Uterus (tissue), 3 donors: ENCODE measurements at regions not wholly inside any gene's neighbourhood (a gene's known extent, or its start where the extent isn't known, plus 50 kb on each side); places are given as distances from the start of the nearest gene placed in this dataset.

Experiments used
- DNase-seq, 2 donors: peaks; one replicate each; pipeline ENCODE4 v3.0.0-alpha.2; 2019 to 2020
- H3K27ac ChIP-seq, 2 donors: fragments of 200-600 bp; sonication (generic); 1 replicate in 1 of 2; 2 replicates in 1 of 2; pipeline ENCODE4 v1.5.1; 2016 to 2018
- H3K27me3 ChIP-seq, 2 donors: fragments of 200-600 bp; sonication (generic); one replicate each; pipeline ENCODE4 v1.5.1; 2018 to 2019; ENCODE audit warnings: control low read depth in 1 of 2
- H3K36me3 ChIP-seq, 2 donors: fragments of 200-600 bp; sonication (generic); one replicate each; pipeline ENCODE4 v1.5.1; 2019; ENCODE audit warnings: control low read depth in 1 of 2
- H3K4me1 ChIP-seq, 2 donors: fragments of 200-600 bp; sonication (generic); one replicate each; pipeline ENCODE4 v1.5.1; 2018 to 2019; ENCODE audit warnings: control low read depth in 1 of 2
- H3K4me3 ChIP-seq, 2 donors: fragments of 200-600 bp; sonication (generic); 1 replicate in 1 of 2; 2 replicates in 1 of 2; pipeline ENCODE4 v1.5.1; 2018 to 2019; ENCODE audit warnings: mild to moderate bottlenecking in 1 of 2
- H3K9me3 ChIP-seq, 2 donors: fragments of 200-600 bp; sonication (generic); one replicate each; pipeline ENCODE4 v1.5.1; 2019; ENCODE audit warnings: control low read depth in 1 of 2
- CTCF ChIP-seq, 4 experiments: fragments of 200-600 bp in 2 of 4; fragments of 450-650 bp in 2 of 4; sonication (generic) in 2 of 4; IDR thresholded peaks; one replicate each; pipeline ENCODE4 v1.5.1; 2016 to 2019; ENCODE audit warnings: antibody characterized with exemption in 4 of 4, mild to moderate bottlenecking in 2 of 4, moderate library complexity in 1 of 4
- POLR2A ChIP-seq, 2 donors: fragments of 450-650 bp; IDR thresholded peaks; one replicate each; pipeline ENCODE4 v1.6.1; 2016; ENCODE audit warnings: antibody characterized with exemption in 2 of 2, mild to moderate bottlenecking in 1 of 2, moderate library complexity in 1 of 2
- intact Hi-C: fragments of 100-400 bp; cut with DNase I; formaldehyde crosslinking; loops from one replicate; pipeline ENCODE4 v1.15.1; 2023; ENCODE audit warnings: low total_unique reads
- donor health status: DM: yes; HTN: yes; CAD: no.

DNA sequence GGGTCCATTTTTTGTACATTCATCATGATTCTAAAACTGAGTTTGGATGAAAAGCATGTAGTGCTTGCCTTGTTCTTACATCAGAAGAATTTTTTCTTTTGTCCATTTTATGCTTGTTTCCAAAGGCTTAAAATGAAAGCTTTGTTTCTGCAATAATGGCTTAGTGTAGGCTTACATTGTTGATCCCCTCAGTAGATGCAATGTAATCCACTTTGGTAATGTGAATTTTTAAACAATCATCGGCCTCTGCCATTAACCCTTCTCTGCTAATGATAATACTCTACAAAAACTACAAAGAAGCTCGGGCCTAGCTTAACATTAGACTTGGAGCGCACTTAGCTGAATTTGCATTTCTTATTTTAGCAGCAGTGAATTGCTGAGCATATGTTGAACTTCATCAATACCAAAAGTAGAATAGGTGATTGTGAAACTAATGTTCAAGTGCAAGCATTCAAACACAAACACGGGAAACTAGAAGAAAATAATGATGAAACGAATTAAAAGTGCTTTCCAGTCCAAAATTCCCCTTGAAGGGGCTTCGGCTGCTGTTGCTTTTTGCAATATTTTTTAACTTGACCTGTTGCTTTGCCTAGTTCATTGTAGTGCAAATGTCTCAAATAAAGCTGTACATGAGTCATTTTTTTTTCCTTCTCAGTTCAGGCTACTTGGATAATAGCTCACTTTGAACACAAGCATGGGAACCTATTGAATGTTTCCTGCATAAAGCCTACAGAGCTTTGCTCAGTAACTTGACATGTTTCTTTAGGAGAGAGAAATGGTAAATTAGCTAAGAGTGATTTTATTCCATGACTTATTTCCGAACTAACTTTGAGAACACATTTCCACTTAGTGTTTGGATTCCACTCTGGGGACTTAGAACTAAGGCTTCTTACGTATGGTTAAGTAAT, 66.5 kb downstream of the SLIT2 start:
- Histone ChIP-seq H3K27ac (peak overlapping the region in 1 of 2 donors; percentile 34), H3K27me3 (no peaks in the 10 kb centered on the region), H3K4me3 (no peak overlapping the region), H3K9me3 (no peaks in the 10 kb centered on the region), H3K36me3 (no peaks in the 10 kb centered on the region), H3K4me1 (peaks cover 0 to 5% of the 10 kb centered on the region in 2 donors)
- TF ChIP-seq CTCF (IDR thresholded peaks at IDR 0.05): no peak
- no peak for TF ChIP-seq POLR2A (IDR thresholded peaks at IDR 0.05)
- no peak for DNase-seq
- intact Hi-C loops: no loop called here

GRCh38 chr4:20318909-20319277, 67.2 kb downstream of the SLIT2 start:
- no peak overlapping the region for H3K4me3 ChIP-seq
- TF ChIP-seq POLR2A (IDR thresholded peaks at IDR 0.05) (no peak), CTCF (IDR thresholded peaks at IDR 0.05) (no peak)
- no peak overlapping the region for H3K27ac ChIP-seq
- peaks cover 0 to 5% of the 10 kb centered on the region in 2 donors for H3K4me1 ChIP-seq
- H3K9me3 ChIP-seq: no peaks in the 10 kb centered on the region
- no peaks in the 10 kb centered on the region for H3K36me3 ChIP-seq
- no peaks in the 10 kb centered on the region for H3K27me3 ChIP-seq
- intact Hi-C loops: no loop called here
- DNase-seq: no peak

DNA sequence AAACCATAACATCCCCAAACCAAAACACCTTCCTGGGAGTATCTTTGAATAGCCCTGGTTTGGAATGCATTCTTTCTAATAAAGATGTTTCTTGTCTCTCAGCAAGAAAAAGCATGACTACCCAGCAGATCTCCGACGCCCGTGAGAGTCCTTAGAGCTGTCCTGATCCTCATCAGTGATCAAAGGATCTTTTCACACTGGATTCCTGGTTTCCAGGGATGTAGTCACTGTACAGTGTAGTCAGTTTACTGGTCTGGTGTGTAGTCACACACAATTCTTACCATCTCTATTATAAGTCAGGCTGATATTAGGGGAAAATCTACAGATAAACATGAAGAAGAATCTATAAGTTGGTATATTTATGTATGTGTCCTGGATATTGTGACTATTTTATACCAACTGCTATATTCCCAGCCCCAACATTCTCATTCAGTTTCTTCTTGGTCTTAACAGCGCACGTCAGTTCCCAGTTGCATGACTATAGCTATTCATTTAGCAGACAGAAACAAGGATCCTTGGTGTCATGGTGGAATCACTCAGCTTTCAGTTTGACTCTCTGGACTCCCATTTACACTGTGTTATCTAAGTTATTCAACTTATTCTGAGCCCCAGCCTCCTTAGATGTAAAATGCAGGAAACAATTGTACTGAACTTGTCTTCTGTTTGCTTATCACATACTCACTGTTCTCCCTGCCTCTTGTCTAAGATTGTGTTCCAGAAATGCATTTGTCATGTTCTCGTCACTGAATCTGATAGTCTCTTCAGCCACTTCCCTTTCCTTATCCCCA, 68.3 kb downstream of the SLIT2 start:
- Histone ChIP-seq H3K27me3 (no peaks in the 10 kb centered on the region), H3K4me3 (no peak overlapping the region), H3K36me3 (no peaks in the 10 kb centered on the region), H3K4me1 (peaks cover 0 to 2% of the 10 kb centered on the region in 2 donors), H3K27ac (no peak overlapping the region), H3K9me3 (no peaks in the 10 kb centered on the region)
- DNase-seq: no peak
- TF ChIP-seq CTCF (IDR thresholded peaks at IDR 0.05) (no peak), POLR2A (IDR thresholded peaks at IDR 0.05) (no peak)
- intact Hi-C loops: no loop called here

DNA sequence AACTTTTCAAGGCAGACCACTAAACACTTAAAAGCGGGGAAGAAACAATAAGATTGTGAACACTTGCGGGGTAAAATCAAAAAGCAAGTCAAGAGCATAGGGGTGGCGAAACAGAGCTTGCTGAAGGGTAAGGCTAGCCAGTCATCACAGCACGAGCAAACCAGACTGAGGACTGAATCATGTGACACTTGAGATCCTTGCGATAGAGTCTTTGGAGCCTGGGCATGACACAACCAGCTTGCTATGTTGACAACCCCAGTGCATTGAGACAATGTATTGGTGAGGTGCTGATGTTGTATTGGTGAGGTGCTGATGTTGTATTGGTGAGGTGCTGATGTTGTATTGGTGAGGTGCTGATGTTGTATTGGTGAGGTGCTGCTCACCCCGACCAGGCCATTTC, 72.3 kb downstream of the SLIT2 start:
- no peak for DNase-seq
- Histone ChIP-seq H3K36me3 (no peaks in the 10 kb centered on the region), H3K9me3 (no peaks in the 10 kb centered on the region), H3K27ac (no peak overlapping the region), H3K4me3 (no peak overlapping the region), H3K27me3 (no peaks in the 10 kb centered on the region), H3K4me1 (no peaks in the 10 kb centered on the region)
- intact Hi-C loops: no loop called here
- TF ChIP-seq CTCF (IDR thresholded peaks at IDR 0.05) (no peak), POLR2A (IDR thresholded peaks at IDR 0.05) (no peak)

- H3K27ac ChIP-seq: no peak overlapping the region
- no peaks in the 10 kb centered on the region for H3K4me1 ChIP-seq
- intact Hi-C loops: no loop called here
- DNase-seq: no peak
- no peaks in the 10 kb centered on the region for H3K9me3 ChIP-seq
- no peak for TF ChIP-seq CTCF (IDR thresholded peaks at IDR 0.05)
- TF ChIP-seq POLR2A (IDR thresholded peaks at IDR 0.05): no peak
- H3K36me3 ChIP-seq: no peaks in the 10 kb centered on the region
- no peak overlapping the region for H3K4me3 ChIP-seq
- H3K27me3 ChIP-seq: no peaks in the 10 kb centered on the region
Observed at GRCh38 chr4:20326460-20326859, 74.8 kb downstream of the SLIT2 start.
